HUES48 (cell line): ENCODE measurements at regions not wholly inside any gene's neighbourhood (a gene's known extent, or its start where the extent isn't known, plus 50 kb on each side); places are given as distances from the start of the nearest gene placed in this dataset.

Experiments
- H3K27ac ChIP-seq: one replicate; pipeline ENCODE4 v1.7.0; 2013; ENCODE audit warnings: low read depth, low read length, inconsistent platforms
- H3K27me3 ChIP-seq: 2 replicates; pipeline ENCODE4 v1.6.1; 2013; ENCODE audit warnings: mild to moderate bottlenecking, low read length; ENCODE audit not compliant: control insufficient read depth, insufficient read depth
- H3K36me3 ChIP-seq: 2 replicates; pipeline ENCODE4 v1.6.1; 2013; ENCODE audit warnings: low read length; ENCODE audit not compliant: control insufficient read depth, insufficient read depth
- H3K4me1 ChIP-seq: 2 replicates; pipeline ENCODE4 v1.6.1; 2013; ENCODE audit warnings: mild to moderate bottlenecking, low read length; ENCODE audit not compliant: control insufficient read depth, insufficient read depth
- H3K4me3 ChIP-seq: 2 replicates; pipeline ENCODE4 v1.5.1; 2013; ENCODE audit warnings: mild to moderate bottlenecking, low read depth, low read length
- H3K9ac ChIP-seq: 2 replicates; pipeline ENCODE4 v1.6.1; 2013; ENCODE audit warnings: mild to moderate bottlenecking, low read depth, low read length, moderate library complexity
- H3K9me3 ChIP-seq: 2 replicates; pipeline ENCODE4 v1.6.1; 2013; ENCODE audit warnings: low read length; ENCODE audit not compliant: control insufficient read depth, insufficient read depth

GRCh38 chr4:3847211-3847940, 81.2 kb downstream of the ADRA2C start:
- 0 out of 2 replicates have a peak, but pooled peaks cover 5% of the 10 kb centered on the region for H3K9me3 ChIP-seq
- H3K27me3 ChIP-seq, result no peaks in the 10 kb centered on the region
- H3K4me3 ChIP-seq, result no peak overlapping the region
- H3K36me3 ChIP-seq, result no peaks in the 10 kb centered on the region
- H3K27ac ChIP-seq, result no peak overlapping the region
- no peak overlapping the region for H3K9ac ChIP-seq
- peaks cover 12% of the 10 kb centered on the region for H3K4me1 ChIP-seq

DNA sequence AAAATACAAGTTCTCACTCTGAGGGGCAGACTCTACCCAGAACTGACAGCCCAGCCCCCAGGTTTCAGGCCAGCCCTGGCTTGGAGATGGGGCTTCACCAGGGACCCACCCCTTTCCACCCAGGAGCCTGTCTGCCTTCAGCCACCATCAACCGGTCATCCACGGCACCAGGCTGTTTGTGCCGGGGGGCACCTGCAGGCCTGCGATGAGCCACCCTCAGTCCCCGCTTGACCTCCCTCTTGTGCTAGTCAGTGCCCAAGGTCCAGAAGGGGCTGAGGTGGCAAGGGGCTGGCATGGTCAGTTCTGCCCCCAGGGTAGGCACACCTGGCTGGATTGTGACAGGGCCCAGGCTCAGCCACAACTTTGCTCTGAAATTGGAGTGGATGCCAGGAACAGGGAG, 82.1 kb downstream of the ADRA2C start:
- Histone ChIP-seq H3K9ac (no peak overlapping the region), H3K27ac (no peak overlapping the region), H3K27me3 (no peaks in the 10 kb centered on the region), H3K36me3 (no peaks in the 10 kb centered on the region), H3K9me3 (0 out of 2 replicates have a peak, but pooled peaks cover 5% of the 10 kb centered on the region), H3K4me1 (peaks cover 10% of the 10 kb centered on the region), H3K4me3 (no peak overlapping the region)

GRCh38 chr4:3849140-3849539, 83.0 kb downstream of the ADRA2C start:
- Histone ChIP-seq H3K9me3 (0 out of 2 replicates have a peak, but pooled peaks cover 5% of the 10 kb centered on the region), H3K4me3 (no peak overlapping the region), H3K36me3 (no peaks in the 10 kb centered on the region), H3K4me1 (peaks cover 10% of the 10 kb centered on the region), H3K9ac (no peak overlapping the region), H3K27me3 (no peaks in the 10 kb centered on the region), H3K27ac (no peak overlapping the region)

- H3K36me3 ChIP-seq, result no peaks in the 10 kb centered on the region
- peaks cover 10% of the 10 kb centered on the region for H3K4me1 ChIP-seq
- H3K4me3 ChIP-seq, result no peak overlapping the region
- H3K9me3 ChIP-seq, result 0 out of 2 replicates have a peak, but pooled peaks cover 5% of the 10 kb centered on the region
- H3K9ac ChIP-seq, result no peak overlapping the region
- no peak overlapping the region for H3K27ac ChIP-seq
- no peaks in the 10 kb centered on the region for H3K27me3 ChIP-seq
Observed at GRCh38 chr4:3850128-3850527, 83.9 kb downstream of the ADRA2C start.

DNA sequence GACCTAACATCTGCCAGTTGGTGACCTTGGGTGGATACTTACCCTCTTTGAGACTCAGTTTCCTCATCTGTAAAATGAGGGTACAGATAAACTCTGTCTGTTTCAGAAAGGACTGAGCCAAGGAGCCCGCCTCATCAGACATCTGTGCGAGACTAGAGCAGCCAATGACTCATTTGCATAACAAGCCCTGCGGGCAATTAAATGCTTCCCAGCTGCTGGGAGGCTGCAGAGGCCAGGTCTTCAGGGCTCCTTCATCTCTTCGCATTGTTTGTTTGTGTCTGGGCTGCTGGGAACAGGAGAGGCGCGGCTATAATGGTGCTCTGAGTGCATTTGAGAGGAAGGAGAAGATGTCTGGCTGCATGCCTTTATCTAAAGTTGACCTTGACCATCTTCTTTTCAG, 85.0 kb downstream of the ADRA2C start:
- Histone ChIP-seq H3K36me3 (no peaks in the 10 kb centered on the region), H3K27ac (no peak overlapping the region), H3K9me3 (0 out of 2 replicates have a peak, but pooled peaks cover 5% of the 10 kb centered on the region), H3K4me3 (no peak overlapping the region), H3K27me3 (no peaks in the 10 kb centered on the region; the same call in 1 of the 2 replicates), H3K4me1 (peaks cover 10% of the 10 kb centered on the region), H3K9ac (no peak overlapping the region)

DNA sequence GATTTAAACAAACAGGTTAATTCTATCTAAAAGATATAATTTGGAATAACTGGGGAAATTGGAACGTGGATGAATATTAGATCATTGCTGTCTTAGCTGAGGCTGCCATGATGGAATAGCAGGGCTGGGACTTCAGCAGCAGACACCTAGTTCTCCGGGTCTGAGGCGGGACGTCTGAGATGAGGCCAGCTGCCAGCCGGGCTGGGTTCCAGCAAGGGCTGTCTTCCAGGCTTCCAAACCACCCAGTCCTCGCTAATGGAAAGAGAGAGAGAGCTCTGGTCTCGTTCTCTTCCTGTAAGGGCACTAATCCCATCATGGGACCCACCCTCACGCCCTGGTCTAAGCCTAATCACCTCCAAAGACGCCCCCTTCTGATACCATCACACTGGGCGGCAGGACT, 85.7 kb downstream of the ADRA2C start:
- 0 out of 2 replicates have a peak, but pooled peaks cover 5% of the 10 kb centered on the region for H3K9me3 ChIP-seq
- H3K27ac ChIP-seq, result no peak overlapping the region
- no peaks in the 10 kb centered on the region for H3K36me3 ChIP-seq
- no peaks in the 10 kb centered on the region; the same call in 1 of the 2 replicates for H3K27me3 ChIP-seq
- no peak overlapping the region for H3K4me3 ChIP-seq
- peaks cover 10% of the 10 kb centered on the region for H3K4me1 ChIP-seq
- H3K9ac ChIP-seq, result no peak overlapping the region

DNA sequence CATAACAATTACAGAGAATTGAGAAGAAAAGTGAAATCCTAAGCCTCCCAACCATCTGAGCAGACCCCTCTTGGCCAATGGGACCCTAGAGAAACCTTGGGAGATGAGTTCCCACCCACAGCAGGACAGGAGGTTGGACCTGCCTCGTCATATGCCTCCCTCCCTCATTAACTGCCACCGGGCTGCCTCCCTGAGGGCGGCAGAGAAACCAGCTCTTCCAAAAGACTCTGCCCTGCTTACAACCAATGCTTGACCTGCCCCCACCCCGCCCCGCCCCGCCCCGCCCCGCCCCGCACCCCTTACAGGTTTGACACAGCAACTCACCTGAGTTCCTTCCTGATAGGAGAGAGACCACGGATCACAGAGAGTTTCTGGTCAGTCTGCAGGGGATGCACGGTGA, 86.1 kb downstream of the ADRA2C start:
- peaks cover 10% of the 10 kb centered on the region for H3K4me1 ChIP-seq
- H3K36me3 ChIP-seq, result no peaks in the 10 kb centered on the region
- H3K9me3 ChIP-seq, result 0 out of 2 replicates have a peak, but pooled peaks cover 5% of the 10 kb centered on the region
- no peak overlapping the region for H3K27ac ChIP-seq
- no peak overlapping the region for H3K4me3 ChIP-seq
- no peak overlapping the region for H3K9ac ChIP-seq
- no peaks in the 10 kb centered on the region; the same call in 1 of the 2 replicates for H3K27me3 ChIP-seq

- Histone ChIP-seq H3K4me3 (no peak overlapping the region), H3K27ac (no peak overlapping the region), H3K4me1 (peaks cover 10% of the 10 kb centered on the region), H3K9ac (no peak overlapping the region), H3K9me3 (0 out of 2 replicates have a peak, but pooled peaks cover 5% of the 10 kb centered on the region), H3K36me3 (no peaks in the 10 kb centered on the region), H3K27me3 (no peaks in the 10 kb centered on the region; the same call in 1 of the 2 replicates)
Observed at GRCh38 chr4:3852711-3853110, 86.5 kb downstream of the ADRA2C start.

- H3K9ac ChIP-seq, result no peak overlapping the region
- H3K27me3 ChIP-seq, result no peaks in the 10 kb centered on the region; the same call in 1 of the 2 replicates
- 0 out of 2 replicates have a peak, but pooled peaks cover 5% of the 10 kb centered on the region for H3K9me3 ChIP-seq
- H3K27ac ChIP-seq, result no peak overlapping the region
- H3K4me3 ChIP-seq, result no peak overlapping the region
- peaks cover 10% of the 10 kb centered on the region for H3K4me1 ChIP-seq
- H3K36me3 ChIP-seq, result no peaks in the 10 kb centered on the region
Observed at GRCh38 chr4:3853388-3854035, 87.3 kb downstream of the ADRA2C start.

DNA sequence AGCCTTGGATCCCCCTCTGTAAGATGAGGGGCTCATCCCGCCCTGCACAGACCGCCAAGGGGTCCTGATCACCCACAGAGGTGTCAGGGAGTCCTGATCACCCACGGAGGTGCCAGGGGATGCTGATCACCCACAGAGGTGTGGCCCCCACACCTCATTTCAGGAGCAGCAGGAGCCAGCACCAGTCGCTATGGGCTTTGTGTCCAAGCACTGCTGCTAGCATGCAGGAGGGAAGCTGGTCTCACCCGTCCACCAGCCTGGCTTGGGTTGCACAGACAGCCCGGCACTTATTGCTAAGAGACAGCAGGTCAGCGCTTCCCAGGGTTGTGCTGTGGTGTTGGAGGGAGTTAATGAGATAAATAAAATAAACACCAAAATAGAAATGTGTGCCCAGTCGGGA, 88.5 kb downstream of the ADRA2C start:
- Histone ChIP-seq H3K27me3 (no peaks in the 10 kb centered on the region; the same call in 1 of the 2 replicates), H3K27ac (no peak overlapping the region), H3K36me3 (no peaks in the 10 kb centered on the region), H3K4me1 (peaks cover 10% of the 10 kb centered on the region), H3K4me3 (no peak overlapping the region), H3K9me3 (0 out of 2 replicates have a peak, but pooled peaks cover 5% of the 10 kb centered on the region), H3K9ac (no peak overlapping the region)

DNA sequence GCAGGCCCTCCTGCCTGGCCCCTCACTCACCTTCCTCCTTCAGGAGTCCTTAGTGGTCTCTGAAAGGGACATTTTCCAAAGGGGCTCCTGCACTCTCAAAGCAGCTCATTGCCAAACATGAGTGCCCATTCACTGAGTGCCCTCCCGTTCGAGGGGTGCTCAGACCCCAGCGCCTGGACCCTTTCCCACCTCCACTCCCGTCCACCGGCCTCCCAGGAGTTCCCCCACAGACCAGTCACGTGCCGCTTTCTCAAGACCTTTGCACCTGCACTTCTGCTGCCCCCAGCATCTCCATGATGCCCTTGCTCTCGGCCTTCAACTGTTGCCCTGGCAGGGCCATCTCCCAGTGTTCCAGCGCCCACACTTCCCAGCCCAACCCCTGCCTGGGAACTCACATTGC, 89.5 kb downstream of the ADRA2C start:
- Histone ChIP-seq H3K27me3 (no peaks in the 10 kb centered on the region; the same call in 1 of the 2 replicates), H3K4me1 (peaks cover 10% of the 10 kb centered on the region), H3K4me3 (no peak overlapping the region), H3K36me3 (no peaks in the 10 kb centered on the region), H3K9ac (no peak overlapping the region), H3K27ac (no peak overlapping the region), H3K9me3 (no peaks in the 10 kb centered on the region)
